ENCODE measurements at regions not wholly inside any gene's neighbourhood (a gene's known extent, or its start where the extent isn't known, plus 50 kb on each side); places are given as distances from the start of the nearest gene placed in this dataset.

DNA sequence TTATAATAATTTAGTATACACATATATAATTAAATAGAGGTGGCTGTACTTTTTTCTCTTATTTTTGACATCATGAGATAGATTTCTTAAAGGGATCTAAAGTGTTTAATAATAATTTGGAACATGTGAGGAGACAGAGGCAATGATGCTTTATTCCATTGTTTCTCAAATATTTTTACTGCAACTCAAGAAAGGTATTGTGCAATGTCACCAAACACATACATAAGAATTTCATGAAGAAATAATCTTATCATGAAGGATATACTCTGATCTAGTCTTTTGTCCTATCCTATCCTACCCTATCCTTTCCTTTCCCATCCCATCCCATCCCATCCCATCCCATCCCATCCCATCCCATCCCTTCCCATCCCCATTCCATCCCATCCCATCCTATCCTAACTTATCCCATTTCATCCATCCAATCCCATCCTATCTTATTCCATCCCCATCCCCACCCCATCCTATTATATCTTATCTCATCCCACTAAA lies 232.1 kb upstream of the SMIM21 start:
- no peak for DNase-seq (ENCODE audit: low spot score)

DNA sequence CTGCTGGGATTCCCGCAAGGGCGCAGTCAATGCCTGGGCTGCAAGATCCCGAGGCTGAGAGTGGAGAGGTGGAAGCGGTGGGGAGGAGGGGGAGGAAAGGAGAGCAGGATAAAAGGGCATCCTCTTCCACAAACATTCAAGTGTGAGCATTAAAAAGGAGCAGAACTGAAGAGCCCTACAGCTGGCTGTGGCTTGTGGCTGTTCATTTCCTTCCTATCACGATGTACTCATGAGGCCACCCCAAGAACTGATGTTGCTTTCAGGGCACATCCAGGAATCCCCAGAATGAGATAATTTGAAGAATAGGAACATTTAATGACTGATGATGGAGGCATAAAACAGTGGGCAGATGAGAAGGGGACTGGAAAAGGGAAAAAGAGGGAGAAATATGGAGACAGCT lies 230.8 kb upstream of the SMIM21 start:
- no peak for DNase-seq (ENCODE audit: low spot score)

DNA sequence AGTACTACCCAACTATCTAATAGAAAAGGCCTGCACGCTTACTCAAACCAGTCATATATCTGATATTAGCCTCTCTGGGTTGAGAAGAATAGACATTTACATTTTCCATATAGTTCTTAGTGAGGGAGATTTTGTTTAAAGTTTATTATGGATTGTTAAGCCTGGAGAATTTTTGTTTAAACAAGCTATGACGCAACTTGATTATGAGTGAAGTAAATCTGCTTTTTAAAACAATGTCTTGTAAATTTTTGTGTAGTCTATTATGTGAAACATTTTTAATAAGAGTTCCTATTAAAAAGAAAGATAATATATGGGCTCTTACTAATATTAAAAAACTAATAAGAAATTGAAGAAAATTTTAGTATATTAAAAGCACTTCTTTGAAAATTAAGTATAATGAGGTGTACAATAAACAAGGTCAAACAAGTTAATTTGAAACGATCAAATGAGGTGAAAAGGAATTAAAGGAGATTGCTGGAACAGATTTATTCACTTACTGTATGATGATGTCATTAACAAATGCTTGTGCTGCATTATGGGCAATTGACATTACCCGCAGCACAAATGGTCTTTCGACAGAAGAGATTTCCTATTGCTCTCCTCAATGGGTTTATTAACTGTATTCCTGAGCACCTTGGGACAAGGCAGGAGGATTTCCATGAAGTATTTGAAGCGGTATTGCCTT lies 229.2 kb upstream of the SMIM21 start:
- DNase-seq (ENCODE audit: low spot score), result no peak

DNA sequence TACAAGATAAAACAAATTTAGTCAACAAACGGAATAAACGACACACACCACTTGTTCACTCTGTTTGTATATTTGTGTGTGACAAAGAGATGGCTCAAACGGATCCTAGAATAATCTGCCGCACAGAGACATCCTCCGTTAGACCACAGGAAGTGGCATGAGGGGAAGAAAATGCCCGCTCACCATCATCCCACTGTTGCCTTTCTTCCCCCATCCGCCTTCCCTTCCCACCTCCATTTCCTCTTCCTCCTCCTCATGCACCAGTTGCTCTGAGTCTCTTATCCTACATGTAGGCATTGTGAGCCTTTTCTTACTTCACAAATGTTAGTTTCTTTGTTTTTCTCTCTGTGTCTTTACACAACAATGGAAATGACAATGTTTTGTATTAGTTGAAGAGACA lies 228.5 kb upstream of the SMIM21 start:
- no peak for DNase-seq (ENCODE audit: low spot score)

DNA sequence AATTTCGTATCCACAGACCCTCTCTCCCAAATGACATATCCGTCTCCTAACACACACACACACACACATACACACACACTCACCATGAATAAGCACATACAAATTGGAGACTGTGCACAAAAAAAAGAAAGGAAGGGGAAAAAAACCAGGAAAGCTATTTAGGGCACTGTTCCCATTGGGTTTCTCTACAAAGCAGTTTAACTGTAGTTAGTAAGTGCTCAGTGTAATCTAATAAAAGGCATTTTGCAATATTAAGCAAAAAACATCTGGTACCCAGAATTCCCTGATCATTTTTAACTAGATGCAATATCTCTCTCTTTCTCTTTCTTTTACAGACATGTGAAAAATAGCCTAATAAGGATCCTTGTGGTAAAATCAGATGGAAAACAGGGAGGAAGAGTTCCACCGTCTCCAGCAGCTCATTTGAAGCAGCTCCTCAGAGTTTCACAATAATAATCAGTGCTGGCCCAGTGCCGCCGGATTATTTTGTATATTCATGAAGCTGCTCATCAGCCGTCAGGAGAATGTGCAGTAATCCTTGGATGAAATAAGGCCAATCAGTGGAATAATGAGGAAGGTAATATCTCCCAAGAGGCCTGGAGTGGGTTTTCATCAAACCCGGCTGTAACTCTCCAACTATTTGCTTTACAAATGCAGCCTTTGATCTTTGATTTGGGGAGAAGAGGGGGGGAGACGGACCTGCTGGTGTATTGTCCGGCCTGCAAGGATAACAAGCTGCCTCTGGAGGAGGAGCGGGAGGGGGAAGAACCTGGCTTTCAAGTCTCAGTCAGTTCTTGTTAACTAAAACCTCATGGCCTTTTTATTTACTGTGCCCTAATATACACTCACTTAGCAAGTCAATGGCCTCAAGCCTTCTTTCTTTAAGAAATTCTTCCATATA lies 227.6 kb upstream of the SMIM21 start:
- DNase-seq (ENCODE audit: low spot score), result no peak

DNA sequence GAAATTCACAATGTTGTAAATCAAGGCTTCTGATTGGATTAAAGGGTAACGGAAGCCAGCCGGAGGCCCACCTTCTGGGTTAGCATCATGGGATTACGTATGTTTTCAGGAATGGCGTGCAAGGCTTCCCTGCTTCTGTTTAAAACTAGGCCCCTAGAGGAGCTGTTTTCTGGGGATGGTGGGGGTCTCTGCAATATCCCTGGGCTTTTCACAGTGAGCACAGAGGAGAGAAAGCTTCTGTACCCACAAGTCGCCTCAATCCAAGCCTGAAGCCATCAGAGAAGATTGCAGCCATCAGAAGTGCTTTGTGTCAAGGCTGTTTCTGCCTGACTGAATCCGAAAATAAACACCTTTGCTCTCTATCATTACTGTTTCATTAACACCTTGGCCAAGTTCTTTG lies 226.9 kb upstream of the SMIM21 start:
- DNase-seq (ENCODE audit: low spot score), result no peak

DNA sequence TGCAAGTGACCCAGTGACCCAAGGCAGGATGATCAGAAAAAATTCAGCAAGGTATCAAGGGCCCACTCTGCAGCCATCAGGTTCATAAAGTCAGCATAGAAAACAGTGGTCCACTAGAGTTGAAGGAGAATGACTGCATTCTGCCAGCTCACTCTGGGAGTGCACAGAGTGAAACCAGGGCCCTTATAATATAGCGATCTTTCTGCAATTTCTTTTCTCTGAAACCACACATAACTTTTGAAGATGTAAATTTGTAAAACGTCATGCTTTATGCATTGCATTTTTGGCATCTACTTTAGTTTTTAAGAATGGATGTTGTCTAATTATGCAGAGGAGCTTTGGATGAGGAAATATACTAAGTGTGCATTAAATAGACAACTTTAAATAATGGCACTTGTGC lies 225.0 kb upstream of the SMIM21 start:
- DNase-seq (ENCODE audit: low spot score), result no peak

DNA sequence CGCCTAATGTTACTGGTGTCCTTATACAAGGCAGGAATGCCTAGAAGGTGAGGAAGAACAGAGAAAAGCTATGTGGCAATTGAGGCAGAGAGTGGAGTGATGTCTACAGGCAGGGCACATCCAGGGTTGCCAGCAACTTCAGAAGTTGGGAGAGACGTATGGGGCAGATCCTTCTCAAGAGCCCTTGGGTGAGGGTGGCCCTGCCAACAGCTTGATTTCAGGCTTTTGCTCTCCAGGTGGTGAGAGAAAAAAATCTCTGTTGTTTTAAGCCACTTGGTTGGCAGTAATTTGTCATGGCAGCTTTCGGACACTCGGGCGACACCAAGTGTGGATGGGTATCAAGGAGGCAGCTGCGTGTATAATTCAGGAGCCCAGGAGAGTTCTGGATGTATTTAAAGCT lies 217.4 kb upstream of the SMIM21 start:
- no peak for DNase-seq (ENCODE audit: low spot score)

DNA sequence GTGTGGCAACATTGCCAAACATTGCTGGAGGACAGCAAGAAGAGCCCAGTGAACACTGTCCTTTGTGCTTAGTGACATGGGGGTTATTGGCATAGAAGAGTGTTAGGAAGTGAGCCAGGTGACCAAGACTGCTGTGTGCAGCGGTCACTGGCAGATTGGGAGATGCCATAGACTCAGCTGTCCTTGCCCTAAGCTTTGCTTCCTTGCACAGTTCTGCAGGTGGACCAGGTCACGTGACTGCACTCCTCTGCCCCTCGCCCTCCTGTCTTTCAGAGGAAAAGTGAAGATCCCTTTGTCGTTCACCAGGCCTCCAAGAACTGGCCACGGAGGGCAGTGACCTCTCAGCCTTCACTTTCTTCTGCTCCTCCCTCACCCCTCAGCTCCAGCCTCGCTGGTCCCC lies 215.6 kb upstream of the SMIM21 start:
- no peak for DNase-seq (ENCODE audit: low spot score)

DNA sequence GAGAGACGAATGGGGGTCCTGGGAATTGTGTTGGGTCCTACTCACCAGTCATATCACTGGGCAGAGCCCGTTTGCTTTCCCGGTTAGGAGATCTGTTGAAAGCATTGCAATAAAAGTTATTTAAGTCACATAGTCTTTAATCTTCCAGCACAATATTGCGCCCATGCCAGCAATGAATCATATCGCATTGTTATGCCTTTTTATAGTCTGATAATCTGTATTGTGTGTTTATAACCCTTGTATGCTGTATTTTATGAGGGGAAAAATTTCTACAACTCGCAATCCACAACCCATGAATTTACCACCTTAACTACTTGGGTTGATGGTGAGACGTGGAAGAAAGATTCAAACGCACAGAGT lies 211.9 kb upstream of the SMIM21 start:
- no peak for DNase-seq (ENCODE audit: low spot score)

DNA sequence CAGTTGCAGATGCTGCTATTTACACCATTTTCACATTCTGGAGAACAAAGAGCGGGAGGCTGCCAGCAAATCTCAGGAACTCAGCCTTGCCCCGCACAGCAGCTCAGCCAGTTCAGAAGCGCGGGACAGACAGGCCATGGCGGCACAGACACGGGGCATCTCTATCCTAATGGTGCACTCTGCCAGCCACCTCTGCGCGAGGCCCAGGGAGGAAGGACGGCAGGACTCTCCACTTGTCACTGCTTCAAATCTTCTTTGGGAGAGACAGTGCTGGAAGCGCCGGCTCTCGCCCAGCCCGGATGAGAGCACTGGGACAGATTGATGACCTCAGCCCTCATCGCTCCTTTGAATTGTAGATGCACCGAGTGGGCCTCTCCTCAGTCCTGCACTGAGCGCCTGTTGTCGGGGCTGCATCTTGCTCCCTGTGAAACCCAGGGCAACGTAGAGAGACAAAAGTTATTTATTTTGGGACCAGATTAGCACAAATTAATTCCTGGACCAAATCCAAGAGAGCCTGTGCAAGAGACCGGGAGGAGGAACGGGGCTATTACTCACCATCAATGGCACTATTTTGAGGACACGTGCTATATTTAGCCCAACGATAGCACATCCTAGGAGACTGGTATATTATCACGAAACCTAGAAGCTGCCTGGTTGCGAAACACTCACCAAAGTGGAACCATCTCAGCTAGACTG lies 211.4 kb upstream of the SMIM21 start:
- no peak for DNase-seq (ENCODE audit: low spot score)

DNA sequence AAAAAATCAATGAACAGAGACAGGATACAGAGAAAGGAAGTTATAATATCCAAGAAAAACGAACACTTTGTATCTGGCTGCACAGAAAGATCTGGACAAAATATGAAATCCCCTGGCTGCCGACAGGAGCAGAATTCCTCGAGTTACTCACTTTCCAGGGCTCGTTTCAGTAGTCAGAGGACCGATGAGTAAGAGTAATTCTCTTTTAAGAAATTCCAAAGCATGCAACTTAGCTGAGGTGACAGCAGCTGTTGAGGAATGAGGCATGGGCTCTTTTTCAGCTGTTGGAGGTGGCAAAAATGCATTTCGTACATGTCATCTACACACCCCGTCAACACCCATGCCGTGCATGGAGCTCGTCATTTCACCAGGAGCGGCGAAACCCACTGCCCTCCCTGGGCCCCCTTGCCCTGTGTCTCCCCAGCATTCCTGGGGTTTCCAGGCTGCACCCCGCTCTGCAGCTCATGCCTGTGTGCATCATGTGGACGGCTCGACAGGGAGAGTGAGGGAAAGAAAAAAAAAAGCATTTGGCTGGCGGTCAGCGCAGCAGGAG lies 210.8 kb upstream of the SMIM21 start:
- no peak for DNase-seq (ENCODE audit: low spot score)

DNA sequence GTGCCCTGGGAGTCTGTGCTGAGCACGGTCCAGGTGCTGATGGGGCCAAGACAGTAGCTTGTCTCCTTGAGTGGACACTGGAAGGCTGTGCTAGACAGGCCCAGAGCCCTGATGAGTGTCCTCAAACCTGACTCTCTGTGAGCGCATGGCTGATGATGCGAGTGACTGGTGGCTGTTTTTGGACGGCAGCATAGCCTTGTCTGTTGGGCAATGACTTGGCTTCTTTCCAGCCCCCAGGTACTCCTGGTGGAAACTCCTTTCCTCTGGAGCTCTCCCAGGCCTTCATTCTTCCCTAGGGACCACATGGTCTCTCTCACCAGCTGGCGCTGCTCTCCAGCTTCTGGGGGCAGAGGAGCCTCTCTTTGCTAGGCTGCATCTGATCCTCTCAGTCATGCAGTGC lies 207.6 kb upstream of the SMIM21 start:
- no peak for DNase-seq (ENCODE audit: low spot score)

DNA sequence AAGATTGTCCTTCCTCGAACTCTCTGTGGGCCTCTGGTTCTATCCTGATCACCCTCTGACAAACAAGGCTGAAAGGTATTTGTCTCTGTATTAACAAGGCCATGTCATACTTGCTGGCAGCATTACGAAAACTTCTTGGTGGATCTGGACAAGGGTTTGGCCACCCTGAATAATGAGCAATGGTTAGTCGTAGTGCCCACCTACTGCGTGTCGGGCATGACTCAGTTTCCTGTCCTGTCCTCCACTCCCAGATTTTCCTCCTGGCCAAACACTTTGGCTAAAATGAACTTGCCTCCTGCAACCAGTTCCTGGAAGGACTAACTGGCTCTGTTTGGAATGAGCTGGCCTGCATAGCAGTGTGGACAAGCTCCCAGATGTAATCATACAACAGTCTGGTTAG lies 198.5 kb upstream of the SMIM21 start:
- no peak for DNase-seq (ENCODE audit: low spot score)

DNA sequence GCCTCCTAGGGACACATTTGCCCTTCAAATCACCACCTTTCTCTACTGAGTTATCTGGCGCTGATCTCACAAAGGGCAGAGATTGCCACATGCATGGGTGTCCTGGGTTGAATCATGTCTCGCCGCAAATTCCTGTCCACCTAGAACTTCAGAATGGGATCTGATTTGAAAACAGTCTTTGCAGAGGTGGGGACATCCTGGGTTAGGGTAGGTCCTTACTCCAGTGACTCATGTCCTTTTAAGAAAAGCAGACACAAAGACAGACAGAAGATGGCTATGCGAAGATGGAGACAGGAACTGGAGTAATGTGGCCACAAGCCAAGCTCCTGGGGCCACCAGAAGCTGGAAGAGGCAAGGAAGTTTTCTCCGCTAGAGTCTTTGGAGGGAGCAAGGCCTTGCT lies 197.4 kb upstream of the SMIM21 start:
- no peak for DNase-seq (ENCODE audit: low spot score)

DNA sequence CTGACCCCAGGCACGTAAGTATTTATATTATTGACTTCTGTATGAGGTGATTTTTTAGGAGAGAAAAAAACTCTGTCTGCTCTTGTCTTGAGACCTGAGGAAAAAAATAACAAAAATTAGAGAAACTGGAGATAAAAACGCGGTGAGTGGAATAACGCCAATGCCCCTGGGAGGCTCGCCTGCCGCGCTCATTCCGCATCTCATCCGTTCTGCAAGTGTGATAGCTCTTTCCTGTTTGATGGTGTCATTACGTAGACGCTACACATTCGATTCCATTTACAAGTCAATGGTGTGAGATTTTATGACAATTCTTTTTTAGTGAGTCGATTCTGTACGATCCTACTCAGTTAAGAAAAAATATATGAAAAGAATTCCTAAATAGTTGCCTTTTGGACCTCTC lies 194.3 kb upstream of the SMIM21 start:
- DNase-seq (ENCODE audit: low spot score), result no peak

DNA sequence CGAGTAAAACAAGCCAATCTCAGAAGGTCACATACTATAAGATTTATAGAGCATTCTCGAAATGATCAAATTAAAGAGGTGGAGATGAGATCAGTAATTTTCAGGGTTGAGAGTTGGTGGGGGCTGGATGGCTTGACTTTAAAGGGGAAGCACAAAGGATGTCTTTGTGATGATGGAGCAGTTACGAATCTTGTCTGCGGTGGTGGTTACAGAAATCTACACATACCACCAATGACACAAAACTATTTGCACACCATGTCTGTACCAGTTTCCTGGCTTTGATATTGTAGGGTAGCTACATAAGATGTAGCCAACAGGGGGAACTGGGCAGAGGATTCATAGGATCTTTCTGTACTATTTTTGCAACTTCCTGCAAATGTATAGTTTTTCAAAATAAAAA lies 190.6 kb upstream of the SMIM21 start:
- no peak for DNase-seq (ENCODE audit: low spot score)

DNA sequence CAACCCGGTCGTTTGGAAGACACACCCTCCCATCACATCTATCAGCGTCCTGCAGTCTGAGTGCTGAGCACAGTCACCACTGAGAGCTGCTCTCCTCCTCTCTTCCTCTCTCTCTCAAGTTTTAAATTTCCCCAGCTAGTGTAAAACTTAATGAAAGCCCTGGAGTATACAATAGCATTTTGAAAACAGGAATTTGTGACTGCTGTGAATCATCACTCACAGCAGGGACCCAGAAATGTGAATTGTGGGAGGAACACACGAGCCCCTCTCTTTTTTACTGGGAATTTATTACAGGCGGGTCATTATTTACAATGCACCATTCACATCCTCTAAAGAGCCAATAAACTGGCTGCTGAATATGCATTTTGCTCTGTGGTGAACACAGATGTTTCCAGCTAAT lies 185.0 kb upstream of the SMIM21 start:
- no peak for DNase-seq (ENCODE audit: low spot score)

DNA sequence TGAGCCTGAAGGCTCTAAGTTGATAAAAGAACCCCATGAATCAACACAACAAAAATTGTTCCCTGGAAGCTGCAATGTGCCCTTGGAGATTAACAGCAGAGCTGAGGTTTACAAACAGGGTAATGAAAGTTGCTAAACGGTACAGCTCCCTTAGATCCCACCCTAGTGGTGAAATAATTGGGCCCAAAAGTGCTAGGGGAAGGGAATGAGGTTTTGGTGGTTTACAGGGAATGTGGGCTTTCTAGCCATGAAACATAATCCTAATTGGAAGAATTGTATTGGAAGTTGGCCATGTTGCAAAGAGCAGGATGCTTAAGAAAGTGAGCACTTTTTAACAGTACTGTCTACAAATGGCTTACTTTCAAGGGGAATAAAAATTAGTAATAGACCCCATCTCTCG lies 180.2 kb upstream of the SMIM21 start:
- DNase-seq (ENCODE audit: low spot score), result no peak

DNA sequence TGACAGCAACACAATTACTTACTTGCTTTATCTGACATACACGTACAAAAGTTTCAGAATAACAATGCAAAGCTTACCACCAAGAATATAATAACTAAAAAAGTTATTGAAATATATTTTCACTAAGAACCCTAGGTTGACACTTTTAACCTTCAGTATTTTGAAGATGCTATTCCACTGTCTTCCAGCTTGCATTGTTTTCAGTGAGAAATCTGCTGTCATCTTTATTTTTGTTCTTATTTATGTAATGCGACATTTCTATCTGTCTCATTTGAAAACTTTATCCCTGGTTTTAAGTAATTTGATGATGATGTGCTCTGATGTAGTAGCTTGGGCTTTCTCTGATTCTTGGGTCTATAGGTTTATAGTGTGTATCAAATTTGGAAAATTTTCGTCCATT lies 165.0 kb upstream of the SMIM21 start:
- no peak for DNase-seq (ENCODE audit: low spot score)

DNA sequence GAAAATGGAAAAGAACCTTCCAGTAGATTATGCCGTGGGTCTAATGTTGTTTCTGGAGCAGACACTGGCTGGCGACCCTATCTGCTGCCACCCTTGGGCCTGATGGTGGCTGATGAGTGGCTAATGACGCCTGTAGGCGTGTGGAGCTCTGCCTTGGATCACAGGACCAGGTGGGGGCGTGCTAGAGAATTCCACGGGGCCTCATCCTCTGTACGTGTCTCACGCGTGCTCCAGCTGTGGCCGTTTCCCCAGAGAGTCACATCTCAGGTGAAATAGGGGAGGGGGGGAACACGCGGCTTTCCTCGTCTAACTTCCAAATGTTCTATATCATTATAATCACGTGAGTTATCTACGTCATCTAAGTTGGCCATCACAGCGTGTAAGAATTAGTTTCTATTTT lies 160.9 kb upstream of the SMIM21 start:
- no peak for DNase-seq (ENCODE audit: low spot score)

DNA sequence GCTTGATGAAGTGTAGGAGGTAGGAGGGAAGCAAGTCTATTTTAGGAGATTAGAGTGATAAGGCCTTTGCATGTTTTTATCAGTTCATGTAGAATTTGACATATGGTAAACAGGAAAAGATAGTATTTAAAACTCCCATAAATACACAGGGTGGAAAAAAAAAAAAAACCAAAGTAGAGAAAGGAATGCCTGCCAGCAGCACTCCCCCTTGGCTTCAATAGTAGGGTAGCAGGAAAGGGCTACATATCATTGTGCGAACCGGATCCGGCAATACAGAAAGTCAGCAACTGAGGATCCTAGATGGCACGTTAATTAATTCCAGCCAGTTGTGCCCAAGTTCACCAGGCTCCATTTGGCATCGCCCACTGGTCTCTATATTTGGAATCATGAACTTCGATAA lies 159.6 kb upstream of the SMIM21 start:
- no peak for DNase-seq (ENCODE audit: low spot score)

Data from SW480 (cell line).